Right lobe of liver (tissue), 4 donors: ENCODE measurements at regions not wholly inside any gene's neighbourhood (a gene's known extent, or its start where the extent isn't known, plus 50 kb on each side); places are given as distances from the start of the nearest gene placed in this dataset.

Source experiments
- POLR2A ChIP-seq: fragments of 450-650 bp; IDR thresholded peaks from one replicate; pipeline ENCODE4 v1.6.1; 2017; ENCODE audit warnings: antibody characterized with exemption, mild to moderate bottlenecking
- TF ChIP-seq, protein P1 (sequence below), 4 donors: fragments of 200-600 bp in 3 of 4; fragments of 450-650 bp in 1 of 4; IDR thresholded peaks; one replicate each; pipeline versions ENCODE4 v1.5.1 to v1.8.0; 2016 to 2022; ENCODE audit warnings: antibody characterized with exemption in 4 of 4, mild to moderate bottlenecking in 2 of 4
- donor health status: DM: no; HTN: no; CAD: no.
- donor health status: DM: no; HTN: no; CAD: no.
- donor health status: DM: no; HTN: yes; CAD: no.

GRCh38 chr22:49207008-49208003, 620.4 kb downstream of the BRD1 start:
- TF ChIP-seq, protein P1, sequence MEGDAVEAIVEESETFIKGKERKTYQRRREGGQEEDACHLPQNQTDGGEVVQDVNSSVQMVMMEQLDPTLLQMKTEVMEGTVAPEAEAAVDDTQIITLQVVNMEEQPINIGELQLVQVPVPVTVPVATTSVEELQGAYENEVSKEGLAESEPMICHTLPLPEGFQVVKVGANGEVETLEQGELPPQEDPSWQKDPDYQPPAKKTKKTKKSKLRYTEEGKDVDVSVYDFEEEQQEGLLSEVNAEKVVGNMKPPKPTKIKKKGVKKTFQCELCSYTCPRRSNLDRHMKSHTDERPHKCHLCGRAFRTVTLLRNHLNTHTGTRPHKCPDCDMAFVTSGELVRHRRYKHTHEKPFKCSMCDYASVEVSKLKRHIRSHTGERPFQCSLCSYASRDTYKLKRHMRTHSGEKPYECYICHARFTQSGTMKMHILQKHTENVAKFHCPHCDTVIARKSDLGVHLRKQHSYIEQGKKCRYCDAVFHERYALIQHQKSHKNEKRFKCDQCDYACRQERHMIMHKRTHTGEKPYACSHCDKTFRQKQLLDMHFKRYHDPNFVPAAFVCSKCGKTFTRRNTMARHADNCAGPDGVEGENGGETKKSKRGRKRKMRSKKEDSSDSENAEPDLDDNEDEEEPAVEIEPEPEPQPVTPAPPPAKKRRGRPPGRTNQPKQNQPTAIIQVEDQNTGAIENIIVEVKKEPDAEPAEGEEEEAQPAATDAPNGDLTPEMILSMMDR (IDR thresholded peaks at IDR 0.05): no peak
- no peak for TF ChIP-seq POLR2A
